GM13977 (cell line): ENCODE measurements at regions not wholly inside any gene's neighbourhood (a gene's known extent, or its start where the extent isn't known, plus 50 kb on each side); places are given as distances from the start of the nearest gene placed in this dataset.

Source experiments
- DNase-seq: peaks from one replicate; pipeline ENCODE4 v3.0.0; 2012; ENCODE audit warnings: low spot score
- CTCF ChIP-seq: IDR thresholded peaks from 2 replicates; pipeline ENCODE4 v1.5.1; 2012; ENCODE audit warnings: mild to moderate bottlenecking, control low read depth; ENCODE audit not compliant: insufficient read depth; ENCODE audit errors: extremely low read depth, missing control alignments
- in situ Hi-C: fragments of 300-500 bp; cut with MboI; formaldehyde crosslinking; loops from one replicate; pipeline ENCODE4 v1.12.0; 2022; ENCODE audit warnings: low sequenced_read_pairs, low pct_unique_long_range_greater_than_20kb, mixed read lengths, inconsistent platforms; ENCODE audit not compliant: unreplicated experiment

DNA sequence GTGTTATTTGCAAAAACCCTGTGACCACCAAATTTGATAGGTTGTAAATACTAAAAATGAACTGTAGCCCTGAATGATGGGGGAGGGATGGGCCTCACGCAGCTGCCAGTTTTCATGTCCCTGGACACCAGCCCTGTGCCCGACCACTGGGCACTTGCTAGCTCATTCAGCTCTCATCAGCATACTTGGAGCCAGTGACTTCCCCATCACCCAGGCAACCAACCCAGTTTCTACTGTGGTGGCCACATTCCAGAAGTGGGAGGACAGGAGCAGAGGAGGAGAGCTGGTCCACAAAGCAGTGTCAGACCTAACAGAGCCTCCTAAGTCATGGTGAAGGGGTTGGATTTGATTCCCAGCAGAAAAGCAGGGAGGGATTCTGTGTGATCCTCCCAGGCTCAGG lies 128.2 kb downstream of the CPEB2 start:
- TF ChIP-seq CTCF = no peak
- in situ Hi-C loops = no loop called here
- DNase-seq = no peak

GRCh38 chr4:15131551-15131950 lies 129.3 kb downstream of the CPEB2 start:
- in situ Hi-C loops = no loop called here
- TF ChIP-seq CTCF = no peak
- DNase-seq = no peak

DNA sequence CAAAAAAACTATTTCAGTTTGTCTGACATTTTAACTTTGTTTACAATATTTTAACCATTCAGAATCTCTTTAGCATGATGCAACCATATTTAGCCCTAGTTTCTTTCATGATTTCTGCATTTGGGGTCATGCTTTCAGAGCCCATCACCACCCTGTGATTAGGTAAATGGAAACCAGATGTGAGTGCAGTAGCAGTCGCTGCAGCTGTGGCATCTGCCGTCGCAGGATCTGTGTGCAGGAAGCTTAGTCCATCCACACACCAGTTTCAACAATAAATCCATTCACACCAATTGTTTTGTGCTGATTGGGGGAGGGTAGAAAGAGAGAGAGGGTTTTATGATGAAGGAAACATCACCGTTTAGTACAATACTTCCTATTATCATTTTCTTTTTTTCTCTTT lies 130.5 kb downstream of the CPEB2 start:
- in situ Hi-C loops = no loop called here
- no peak for DNase-seq
- no peak for TF ChIP-seq CTCF

DNA sequence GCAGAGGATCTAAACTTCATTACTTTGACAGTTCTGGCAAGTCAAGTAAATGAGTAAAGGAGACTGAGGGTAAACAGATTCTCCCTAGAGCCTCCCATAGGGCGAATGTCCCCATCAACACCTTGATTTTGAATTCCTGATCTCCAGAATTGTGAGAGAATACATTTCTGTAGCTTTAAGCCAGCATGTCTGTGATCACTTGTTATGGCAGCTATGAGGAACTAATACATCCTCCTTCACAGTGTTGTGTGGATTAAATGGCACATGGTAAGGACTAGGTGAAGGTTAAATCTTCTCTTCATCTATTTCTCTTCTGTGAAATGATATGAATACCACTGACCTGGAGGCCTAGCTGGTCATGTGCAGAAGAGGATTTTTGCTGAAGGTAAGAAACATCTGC lies 137.3 kb downstream of the CPEB2 start:
- in situ Hi-C loops = no loop called here
- no peak for TF ChIP-seq CTCF
- DNase-seq = no peak

GRCh38 chr4:15142201-15142600 lies 139.9 kb downstream of the CPEB2 start:
- no peak for DNase-seq
- TF ChIP-seq CTCF = no peak
- in situ Hi-C loops = no loop called here

DNA sequence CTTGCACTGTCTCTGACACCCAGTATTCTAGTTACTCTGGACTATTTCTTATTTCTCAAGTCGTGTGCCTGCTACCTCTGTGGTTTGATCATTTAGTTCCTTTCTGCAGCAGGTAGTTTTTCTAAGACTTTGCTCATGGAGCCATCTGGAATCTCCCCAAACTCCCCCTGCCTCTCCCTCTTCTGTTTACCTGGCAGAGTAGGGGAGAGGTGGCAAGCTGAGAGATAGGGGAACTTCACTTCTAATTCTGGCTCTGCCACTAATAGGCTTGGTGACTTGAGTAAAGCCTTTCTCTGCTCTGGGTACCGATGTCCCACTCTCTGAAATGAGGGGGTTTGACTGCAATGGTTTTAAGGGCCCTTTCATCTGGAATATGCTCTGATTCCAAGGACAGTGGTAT lies 141.3 kb downstream of the CPEB2 start:
- no peak for DNase-seq
- no peak for TF ChIP-seq CTCF
- in situ Hi-C loops = no loop called here
